Testis (tissue), 2 donors: ENCODE measurements at regions not wholly inside any gene's neighbourhood (a gene's known extent, or its start where the extent isn't known, plus 50 kb on each side); places are given as distances from the start of the nearest gene placed in this dataset.

ENCODE experiments used
- DNase-seq: peaks from one replicate; pipeline ENCODE4 v3.0.0-alpha.2; 2019
- H3K27ac ChIP-seq, 2 donors: fragments of 200-600 bp; sonication (generic); one replicate each; pipeline ENCODE4 v1.5.1; 2019
- H3K27me3 ChIP-seq: fragments of 200-600 bp; sonication (generic); one replicate; pipeline ENCODE4 v1.5.1; 2019
- H3K36me3 ChIP-seq: fragments of 200-600 bp; sonication (generic); one replicate; pipeline ENCODE4 v1.5.1; 2017; ENCODE audit warnings: low read depth; ENCODE audit errors: missing control alignments
- H3K4me1 ChIP-seq: fragments of 200-600 bp; sonication (generic); one replicate; pipeline ENCODE4 v1.5.1; 2019
- H3K4me3 ChIP-seq, 2 donors: fragments of 200-600 bp; sonication (generic); one replicate each; pipeline ENCODE4 v1.5.1; 2017 to 2019
- H3K9me3 ChIP-seq: fragments of 200-600 bp; sonication (generic); one replicate; pipeline ENCODE4 v1.5.1; 2017
- POLR2A ChIP-seq: fragments of 450-650 bp; IDR thresholded peaks from one replicate; pipeline ENCODE4 v1.6.1; 2017; ENCODE audit warnings: antibody characterized with exemption, mild to moderate bottlenecking, moderate library complexity
- WGBS, 2 donors: methylation state at CpG; one replicate each; pipeline ENCODE4 v1.1.5; 2018; 5-methylcytosine and 5-hydroxymethylcytosine counted together
- intact Hi-C: fragments of 100-400 bp; cut with DNase I; formaldehyde crosslinking; loops from one replicate; pipeline ENCODE4 v1.15.1; 2023; ENCODE audit warnings: low total_unique reads
- TF ChIP-seq, protein P1 (sequence below), 3 experiments: fragments of 450-650 bp in 2 of 3; fragments of 200-600 bp in 1 of 3; sonication (generic) in 1 of 3; IDR thresholded peaks; one replicate each; pipeline ENCODE4 v1.5.1; 2016 to 2019; ENCODE audit warnings: antibody characterized with exemption in 3 of 3, mild to moderate bottlenecking in 2 of 3, moderate library complexity in 1 of 3

DNA sequence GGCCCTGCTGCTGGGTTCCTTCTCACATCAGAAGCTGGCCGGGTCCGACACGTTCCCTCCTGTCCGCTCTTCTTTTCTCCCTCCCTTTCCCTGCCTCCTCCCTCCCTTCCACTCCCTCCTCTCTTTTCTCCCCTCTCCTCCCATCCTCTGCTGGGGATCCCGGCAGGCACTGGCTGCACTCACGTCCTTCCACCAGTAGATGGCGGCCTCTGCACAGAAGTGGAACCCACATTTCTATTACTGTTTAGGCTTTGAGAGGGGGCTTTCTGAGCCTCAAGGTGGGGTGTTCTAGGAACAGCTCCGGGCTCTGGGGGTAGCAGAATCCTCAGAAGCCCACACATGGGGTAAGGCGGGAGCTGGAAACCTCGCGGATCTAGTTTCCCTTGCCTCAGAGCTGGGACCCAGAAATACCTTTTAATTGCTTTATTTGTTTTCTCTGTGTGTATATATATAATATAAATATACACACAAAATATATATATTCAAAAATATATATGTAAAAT is 294.2 kb downstream of the ZNF536 start:
- 5% methylated on average over 11 of the region's 11 CpGs for WGBS, 2 donors
- Histone ChIP-seq H3K36me3 (no peaks in the 10 kb centered on the region), H3K4me1 (peaks cover 28% of the 10 kb centered on the region), H3K9me3 (no peaks in the 10 kb centered on the region), H3K27me3 (no peaks in the 10 kb centered on the region), H3K4me3 (no peak overlapping the region), H3K27ac (no peak overlapping the region)
- peak; percentile 79 for DNase-seq
- TF ChIP-seq POLR2A, result no peak
- TF ChIP-seq, protein P1, sequence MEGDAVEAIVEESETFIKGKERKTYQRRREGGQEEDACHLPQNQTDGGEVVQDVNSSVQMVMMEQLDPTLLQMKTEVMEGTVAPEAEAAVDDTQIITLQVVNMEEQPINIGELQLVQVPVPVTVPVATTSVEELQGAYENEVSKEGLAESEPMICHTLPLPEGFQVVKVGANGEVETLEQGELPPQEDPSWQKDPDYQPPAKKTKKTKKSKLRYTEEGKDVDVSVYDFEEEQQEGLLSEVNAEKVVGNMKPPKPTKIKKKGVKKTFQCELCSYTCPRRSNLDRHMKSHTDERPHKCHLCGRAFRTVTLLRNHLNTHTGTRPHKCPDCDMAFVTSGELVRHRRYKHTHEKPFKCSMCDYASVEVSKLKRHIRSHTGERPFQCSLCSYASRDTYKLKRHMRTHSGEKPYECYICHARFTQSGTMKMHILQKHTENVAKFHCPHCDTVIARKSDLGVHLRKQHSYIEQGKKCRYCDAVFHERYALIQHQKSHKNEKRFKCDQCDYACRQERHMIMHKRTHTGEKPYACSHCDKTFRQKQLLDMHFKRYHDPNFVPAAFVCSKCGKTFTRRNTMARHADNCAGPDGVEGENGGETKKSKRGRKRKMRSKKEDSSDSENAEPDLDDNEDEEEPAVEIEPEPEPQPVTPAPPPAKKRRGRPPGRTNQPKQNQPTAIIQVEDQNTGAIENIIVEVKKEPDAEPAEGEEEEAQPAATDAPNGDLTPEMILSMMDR (IDR thresholded peaks at IDR 0.05), result peak; percentile 73 to 93 (median 90)
- intact Hi-C loops, result no loop called here

DNA sequence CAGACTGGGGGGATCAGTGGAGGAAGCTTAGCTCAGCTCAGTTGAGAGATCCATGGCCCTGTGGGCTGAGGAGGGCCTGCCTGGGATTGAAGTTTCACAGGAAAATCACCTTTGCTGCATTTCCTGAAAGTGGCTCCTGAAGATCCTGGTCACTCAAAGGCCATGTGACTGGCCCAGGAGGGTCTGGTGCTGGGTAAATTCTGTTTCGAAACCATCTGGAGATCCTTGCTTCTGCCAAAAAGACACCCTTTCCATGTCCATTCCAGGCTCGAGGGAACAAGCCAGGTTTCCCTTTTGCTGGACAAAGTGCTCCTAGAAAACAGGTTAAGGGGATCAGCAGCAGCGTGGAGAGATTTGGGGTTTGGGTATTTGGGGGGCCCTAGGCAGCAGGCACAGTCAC is 293.3 kb downstream of the ZNF536 start:
- intact Hi-C loops, result no loop called here
- Histone ChIP-seq H3K27me3 (no peaks in the 10 kb centered on the region), H3K4me1 (peaks cover 23% of the 10 kb centered on the region), H3K36me3 (no peaks in the 10 kb centered on the region), H3K4me3 (no peak overlapping the region), H3K27ac (peak overlapping the region in 1 of 2 donors; percentile 8), H3K9me3 (no peaks in the 10 kb centered on the region)
- WGBS, 2 donors, result 82 to 95% methylated on average over 3 of the region's 3 CpGs
- no peak for DNase-seq
- TF ChIP-seq POLR2A, result no peak
- TF ChIP-seq, protein P1 (IDR thresholded peaks at IDR 0.05), result no peak

DNA sequence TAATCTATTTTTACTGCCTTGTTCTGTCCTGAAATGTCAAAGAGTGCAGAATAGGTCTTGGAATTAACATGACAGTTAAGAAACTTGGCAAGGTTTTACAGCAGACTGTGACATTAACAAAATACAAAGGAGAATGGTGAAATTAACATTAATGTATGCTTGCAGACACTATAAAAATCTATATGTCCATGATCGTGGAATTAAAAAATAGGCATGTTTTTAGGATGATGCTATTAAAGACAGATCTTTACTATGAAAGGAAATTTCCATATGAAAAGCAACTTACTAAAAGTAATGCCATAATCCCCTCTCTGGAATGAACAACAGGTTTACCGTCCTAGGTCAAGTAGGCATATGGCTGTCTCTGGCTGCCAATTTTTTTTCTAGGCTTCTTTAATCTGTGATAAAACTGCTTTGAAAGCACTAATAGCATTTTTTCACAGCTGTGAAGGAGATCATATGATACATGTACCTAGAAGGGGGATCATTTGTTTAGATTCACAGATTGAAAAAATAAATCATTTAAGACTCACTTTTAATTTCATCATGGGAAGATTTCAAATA is 291.5 kb downstream of the ZNF536 start:
- Histone ChIP-seq H3K9me3 (no peaks in the 10 kb centered on the region), H3K4me3 (no peak overlapping the region), H3K27ac (peak overlapping the region in 1 of 2 donors; percentile 8), H3K36me3 (no peaks in the 10 kb centered on the region), H3K27me3 (no peaks in the 10 kb centered on the region), H3K4me1 (peaks cover 20% of the 10 kb centered on the region)
- intact Hi-C loops, result no loop called here
- no peak for DNase-seq
- WGBS, 2 donors, result 52 to 69% methylated on average over 2 of the region's 2 CpGs
- no peak for TF ChIP-seq POLR2A
- TF ChIP-seq, protein P1 (IDR thresholded peaks at IDR 0.05), result no peak

DNA sequence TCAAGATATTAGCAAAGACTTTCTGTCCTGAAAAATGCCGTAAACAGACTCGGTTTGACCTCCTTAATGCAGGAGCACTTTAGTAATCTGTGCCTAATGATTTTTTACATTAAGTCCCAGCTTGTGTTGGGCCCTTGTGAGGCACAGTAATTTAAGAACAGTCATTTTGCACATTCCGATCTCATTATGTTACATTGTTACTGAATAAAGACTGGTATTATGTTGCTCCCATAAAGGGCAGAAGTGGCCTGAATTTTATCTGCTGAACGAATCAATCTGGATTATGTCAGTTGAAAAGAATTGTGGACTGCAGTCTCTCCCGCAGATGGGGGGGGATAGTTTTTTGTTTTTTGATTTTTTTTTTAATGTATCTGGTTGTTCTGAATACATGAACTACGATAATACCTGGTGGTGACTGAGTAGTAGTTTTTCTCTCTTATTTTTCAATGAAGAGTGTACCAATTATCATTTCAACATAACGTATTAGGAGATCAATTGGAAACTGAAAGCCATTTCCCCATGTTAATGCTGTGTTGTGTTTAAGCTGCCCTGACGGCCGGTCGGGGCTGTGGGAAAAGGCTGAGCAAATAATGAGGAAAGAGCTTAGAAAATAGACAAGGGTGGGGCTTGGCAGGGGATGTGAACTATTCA is 290.2 kb downstream of the ZNF536 start:
- WGBS, 2 donors, result 36 to 41% methylated on average over 10 of the region's 10 CpGs
- DNase-seq, result no peak
- Histone ChIP-seq H3K9me3 (no peaks in the 10 kb centered on the region), H3K27me3 (no peaks in the 10 kb centered on the region), H3K27ac (peak overlapping the region in 1 of 2 donors; percentile 15), H3K36me3 (no peaks in the 10 kb centered on the region), H3K4me3 (no peak overlapping the region), H3K4me1 (peaks cover 20% of the 10 kb centered on the region)
- TF ChIP-seq, protein P1 (IDR thresholded peaks at IDR 0.05), result no peak
- no peak for TF ChIP-seq POLR2A
- intact Hi-C loops, result no loop called here

DNA sequence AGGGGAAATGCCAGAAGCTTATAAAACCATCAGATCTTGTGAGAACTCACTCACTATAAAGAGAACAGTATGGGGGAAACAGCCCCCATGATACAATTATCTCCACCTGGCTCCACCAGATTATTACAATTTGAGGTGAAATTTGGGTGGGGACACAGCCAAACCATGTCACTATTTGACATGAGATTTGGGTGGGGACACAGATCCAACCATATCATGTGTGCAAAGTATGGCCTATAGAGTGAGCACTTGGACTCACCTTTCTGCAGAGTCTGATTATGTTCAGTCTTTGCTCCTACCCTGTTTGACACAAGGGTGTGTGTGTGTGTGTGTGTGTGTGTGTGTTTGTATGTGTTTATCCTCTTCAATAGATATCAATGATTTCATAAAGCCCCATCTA is 287.5 kb downstream of the ZNF536 start:
- intact Hi-C loops, result no loop called here
- no peaks in the 10 kb centered on the region for H3K27me3 ChIP-seq

More for the DNA sequence above, 287.5 kb downstream of the ZNF536 start:
- TF ChIP-seq, protein P1 (IDR thresholded peaks at IDR 0.05), result no peak
- TF ChIP-seq POLR2A, result no peak
- DNase-seq, result no peak
- no peaks in the 10 kb centered on the region for H3K9me3 ChIP-seq
- peaks cover 13% of the 10 kb centered on the region for H3K4me1 ChIP-seq
- H3K4me3 ChIP-seq, result no peak overlapping the region
- H3K27ac ChIP-seq, result no peak overlapping the region
- no peaks in the 10 kb centered on the region for H3K36me3 ChIP-seq
